HCT116 (cell line): ENCODE measurements at regions not wholly inside any gene's neighbourhood (a gene's known extent, or its start where the extent isn't known, plus 50 kb on each side); places are given as distances from the start of the nearest gene placed in this dataset.

Experiments
- EGR1 ChIP-seq: IDR thresholded peaks from 2 replicates; pipeline ENCODE4 v1.6.1; 2012; ENCODE audit warnings: low read depth
- EZH2phosphoT487 ChIP-seq: fragments of 200-600 bp; IDR thresholded peaks from 2 replicates; pipeline ENCODE4 v1.6.1; 2018; ENCODE audit warnings: antibody characterized with exemption, borderline replicate concordance
- JUND ChIP-seq: IDR thresholded peaks from 2 replicates; pipeline ENCODE4 v1.6.1; 2012
- POLR2A ChIP-seq: IDR thresholded peaks from 2 replicates; pipeline ENCODE4 v1.7.0; 2011; ENCODE audit warnings: borderline replicate concordance; ENCODE audit not compliant: insufficient read depth, insufficient read length; ENCODE audit errors: extremely low read depth
- RAD21 ChIP-seq: IDR thresholded peaks from 2 replicates; pipeline ENCODE4 v1.6.1; 2012; ENCODE audit warnings: low read depth, mild to moderate bottlenecking
- SRF ChIP-seq: IDR thresholded peaks from 2 replicates; pipeline ENCODE4 v1.6.1; 2012; ENCODE audit warnings: low read depth
- TF ChIP-seq, protein P1 (sequence below): IDR thresholded peaks from 2 replicates; pipeline ENCODE4 v1.6.1; 2011; ENCODE audit warnings: mild to moderate bottlenecking, low read length, moderate library complexity; ENCODE audit not compliant: insufficient replicate concordance; ENCODE audit errors: extremely low read depth
- TF ChIP-seq, protein P2 (sequence below), 3 experiments: fragments of 200-600 bp in 1 of 3; sonication (generic) in 1 of 3; IDR thresholded peaks in 2 of 3; conservative IDR thresholded peaks in 1 of 3; 2 replicates each; pipeline ENCODE4 v1.5.1; 2012 to 2017; ENCODE audit warnings: low read depth in 2 of 3, low read length in 2 of 3, antibody characterized with exemption in 1 of 3, borderline replicate concordance in 1 of 3, control low read depth in 1 of 3, mild to moderate bottlenecking in 1 of 3, mixed read lengths in 1 of 3, mixed run types in 1 of 3, moderate library complexity in 1 of 3; ENCODE audit not compliant: insufficient read depth in 1 of 3
- TF ChIP-seq, protein P3 (sequence below): IDR thresholded peaks from 2 replicates; pipeline ENCODE4 v1.6.1; 2012; ENCODE audit warnings: low read depth

DNA sequence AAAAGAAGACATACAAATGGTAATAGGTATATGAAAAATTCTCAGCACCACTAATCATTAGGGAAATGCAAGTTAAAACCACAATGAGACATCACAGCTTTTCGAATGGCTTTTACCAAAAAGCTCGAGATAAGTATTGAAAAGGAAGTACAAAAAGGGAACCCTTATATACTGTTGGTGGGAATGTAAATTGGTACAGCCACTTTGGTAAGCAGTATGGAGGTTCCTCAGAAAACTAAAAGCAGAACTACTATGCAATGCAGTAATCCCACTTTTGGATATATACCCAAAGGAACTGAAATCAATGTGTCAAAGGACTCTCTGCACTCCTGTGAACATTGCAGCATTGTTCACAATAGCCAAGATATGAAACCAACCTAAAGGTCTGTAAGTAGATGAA, 107.5 kb upstream of the SPATS2L start:
- TF ChIP-seq EGR1 (no peak), POLR2A (no peak), JUND (no peak), EZH2phosphoT487 (no peak), SRF (no peak), RAD21 (no peak)
- TF ChIP-seq, protein P1, sequence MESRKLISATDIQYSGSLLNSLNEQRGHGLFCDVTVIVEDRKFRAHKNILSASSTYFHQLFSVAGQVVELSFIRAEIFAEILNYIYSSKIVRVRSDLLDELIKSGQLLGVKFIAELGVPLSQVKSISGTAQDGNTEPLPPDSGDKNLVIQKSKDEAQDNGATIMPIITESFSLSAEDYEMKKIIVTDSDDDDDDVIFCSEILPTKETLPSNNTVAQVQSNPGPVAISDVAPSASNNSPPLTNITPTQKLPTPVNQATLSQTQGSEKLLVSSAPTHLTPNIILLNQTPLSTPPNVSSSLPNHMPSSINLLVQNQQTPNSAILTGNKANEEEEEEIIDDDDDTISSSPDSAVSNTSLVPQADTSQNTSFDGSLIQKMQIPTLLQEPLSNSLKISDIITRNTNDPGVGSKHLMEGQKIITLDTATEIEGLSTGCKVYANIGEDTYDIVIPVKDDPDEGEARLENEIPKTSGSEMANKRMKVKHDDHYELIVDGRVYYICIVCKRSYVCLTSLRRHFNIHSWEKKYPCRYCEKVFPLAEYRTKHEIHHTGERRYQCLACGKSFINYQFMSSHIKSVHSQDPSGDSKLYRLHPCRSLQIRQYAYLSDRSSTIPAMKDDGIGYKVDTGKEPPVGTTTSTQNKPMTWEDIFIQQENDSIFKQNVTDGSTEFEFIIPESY, result no peak
- TF ChIP-seq, protein P2, sequence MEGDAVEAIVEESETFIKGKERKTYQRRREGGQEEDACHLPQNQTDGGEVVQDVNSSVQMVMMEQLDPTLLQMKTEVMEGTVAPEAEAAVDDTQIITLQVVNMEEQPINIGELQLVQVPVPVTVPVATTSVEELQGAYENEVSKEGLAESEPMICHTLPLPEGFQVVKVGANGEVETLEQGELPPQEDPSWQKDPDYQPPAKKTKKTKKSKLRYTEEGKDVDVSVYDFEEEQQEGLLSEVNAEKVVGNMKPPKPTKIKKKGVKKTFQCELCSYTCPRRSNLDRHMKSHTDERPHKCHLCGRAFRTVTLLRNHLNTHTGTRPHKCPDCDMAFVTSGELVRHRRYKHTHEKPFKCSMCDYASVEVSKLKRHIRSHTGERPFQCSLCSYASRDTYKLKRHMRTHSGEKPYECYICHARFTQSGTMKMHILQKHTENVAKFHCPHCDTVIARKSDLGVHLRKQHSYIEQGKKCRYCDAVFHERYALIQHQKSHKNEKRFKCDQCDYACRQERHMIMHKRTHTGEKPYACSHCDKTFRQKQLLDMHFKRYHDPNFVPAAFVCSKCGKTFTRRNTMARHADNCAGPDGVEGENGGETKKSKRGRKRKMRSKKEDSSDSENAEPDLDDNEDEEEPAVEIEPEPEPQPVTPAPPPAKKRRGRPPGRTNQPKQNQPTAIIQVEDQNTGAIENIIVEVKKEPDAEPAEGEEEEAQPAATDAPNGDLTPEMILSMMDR (IDR thresholded peaks at IDR 0.05 in 2 of 3, conservative IDR thresholded peaks at IDR 0.05 in 1 of 3; ENCODE audit: borderline replicate concordance in 1 of 3, insufficient read depth in 1 of 3, low read depth in 2 of 3, low read length in 2 of 3), result no peak
- TF ChIP-seq, protein P3, sequence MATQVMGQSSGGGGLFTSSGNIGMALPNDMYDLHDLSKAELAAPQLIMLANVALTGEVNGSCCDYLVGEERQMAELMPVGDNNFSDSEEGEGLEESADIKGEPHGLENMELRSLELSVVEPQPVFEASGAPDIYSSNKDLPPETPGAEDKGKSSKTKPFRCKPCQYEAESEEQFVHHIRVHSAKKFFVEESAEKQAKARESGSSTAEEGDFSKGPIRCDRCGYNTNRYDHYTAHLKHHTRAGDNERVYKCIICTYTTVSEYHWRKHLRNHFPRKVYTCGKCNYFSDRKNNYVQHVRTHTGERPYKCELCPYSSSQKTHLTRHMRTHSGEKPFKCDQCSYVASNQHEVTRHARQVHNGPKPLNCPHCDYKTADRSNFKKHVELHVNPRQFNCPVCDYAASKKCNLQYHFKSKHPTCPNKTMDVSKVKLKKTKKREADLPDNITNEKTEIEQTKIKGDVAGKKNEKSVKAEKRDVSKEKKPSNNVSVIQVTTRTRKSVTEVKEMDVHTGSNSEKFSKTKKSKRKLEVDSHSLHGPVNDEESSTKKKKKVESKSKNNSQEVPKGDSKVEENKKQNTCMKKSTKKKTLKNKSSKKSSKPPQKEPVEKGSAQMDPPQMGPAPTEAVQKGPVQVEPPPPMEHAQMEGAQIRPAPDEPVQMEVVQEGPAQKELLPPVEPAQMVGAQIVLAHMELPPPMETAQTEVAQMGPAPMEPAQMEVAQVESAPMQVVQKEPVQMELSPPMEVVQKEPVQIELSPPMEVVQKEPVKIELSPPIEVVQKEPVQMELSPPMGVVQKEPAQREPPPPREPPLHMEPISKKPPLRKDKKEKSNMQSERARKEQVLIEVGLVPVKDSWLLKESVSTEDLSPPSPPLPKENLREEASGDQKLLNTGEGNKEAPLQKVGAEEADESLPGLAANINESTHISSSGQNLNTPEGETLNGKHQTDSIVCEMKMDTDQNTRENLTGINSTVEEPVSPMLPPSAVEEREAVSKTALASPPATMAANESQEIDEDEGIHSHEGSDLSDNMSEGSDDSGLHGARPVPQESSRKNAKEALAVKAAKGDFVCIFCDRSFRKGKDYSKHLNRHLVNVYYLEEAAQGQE, result no peak
